HG03342 (cell line): ENCODE measurements at regions not wholly inside any gene's neighbourhood (a gene's known extent, or its start where the extent isn't known, plus 50 kb on each side); places are given as distances from the start of the nearest gene placed in this dataset.
"Not testable (repeated sequence)": the region's sequence is repeated elsewhere in the genome, so short reads cannot be mapped to it uniquely, and the experiment has no call there.

Source experiments
- ATAC-seq: cut with Tn5 transposase; IDR thresholded peaks from one replicate; pipeline ENCODE4 v1.9.1; 2021; ENCODE audit warnings: mild to moderate bottlenecking, moderate library complexity; ENCODE audit not compliant: unreplicated experiment

- no peak for ATAC-seq
Measured at GRCh38 chr3:102896851-102897621, 462.2 kb downstream of the ZPLD1 start.

- no peak for ATAC-seq
Measured at GRCh38 chr3:102904629-102905028, 469.8 kb downstream of the ZPLD1 start.

GRCh38 chr3:102905811-102906210, 471.0 kb downstream of the ZPLD1 start:
- no peak for ATAC-seq

GRCh38 chr3:102906818-102907217, 472.0 kb downstream of the ZPLD1 start:
- no peak for ATAC-seq

DNA sequence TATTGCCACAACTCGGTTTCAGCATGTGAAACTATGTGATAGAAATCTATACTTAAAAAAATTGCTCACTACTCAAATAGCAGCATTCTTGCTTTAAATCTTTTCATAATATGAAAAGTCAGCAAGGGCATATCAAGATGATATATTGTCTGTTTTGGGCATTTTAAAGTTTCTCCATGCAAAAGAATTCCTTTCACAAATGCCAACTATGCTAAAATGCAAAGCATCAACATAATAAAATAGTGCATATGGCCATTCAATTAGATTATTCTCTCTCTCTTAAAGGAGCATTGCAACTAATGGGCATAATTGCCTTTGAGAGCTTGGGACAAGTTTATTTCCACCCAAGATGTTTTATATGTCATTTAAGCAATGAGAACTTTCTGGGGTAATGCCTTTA, 475.1 kb downstream of the ZPLD1 start:
- ATAC-seq, result no peak

- no peak for ATAC-seq
Measured at GRCh38 chr3:102916532-102916931, 481.7 kb downstream of the ZPLD1 start.

GRCh38 chr3:102926618-102927017, 491.8 kb downstream of the ZPLD1 start:
- ATAC-seq, result no peak

- ATAC-seq, result no peak
Measured at GRCh38 chr3:102933377-102933776, 498.6 kb downstream of the ZPLD1 start.

- ATAC-seq, result no peak
Measured at GRCh38 chr3:102936511-102937045, 501.8 kb downstream of the ZPLD1 start.

GRCh38 chr3:102941786-102942185, 507.0 kb downstream of the ZPLD1 start:
- ATAC-seq, result no peak

DNA sequence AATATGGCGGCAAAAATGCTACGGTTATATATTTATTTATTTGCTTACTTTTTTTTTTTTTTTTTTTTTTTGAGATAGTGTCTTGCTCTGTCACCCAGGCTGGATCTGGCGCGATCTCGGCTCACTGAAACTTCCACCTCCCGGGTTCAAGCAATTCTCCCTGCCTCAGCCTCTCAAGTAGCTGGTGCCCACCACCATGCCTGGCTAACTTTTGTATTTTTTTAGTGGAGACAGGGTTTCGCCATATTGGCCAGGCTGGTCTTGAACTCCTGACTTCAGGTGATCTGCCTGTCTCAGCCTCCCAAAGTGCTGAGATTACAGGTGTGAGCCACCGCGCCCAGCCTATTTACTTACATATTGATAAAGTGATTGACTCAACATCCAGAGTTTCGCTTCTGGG, 511.6 kb downstream of the ZPLD1 start:
- ATAC-seq, result not testable (repeated sequence)

- ATAC-seq, result no peak
Measured at GRCh38 chr3:102972350-102972749, 537.5 kb downstream of the ZPLD1 start.

GRCh38 chr3:102974333-102974732, 539.5 kb downstream of the ZPLD1 start:
- ATAC-seq, result no peak

DNA sequence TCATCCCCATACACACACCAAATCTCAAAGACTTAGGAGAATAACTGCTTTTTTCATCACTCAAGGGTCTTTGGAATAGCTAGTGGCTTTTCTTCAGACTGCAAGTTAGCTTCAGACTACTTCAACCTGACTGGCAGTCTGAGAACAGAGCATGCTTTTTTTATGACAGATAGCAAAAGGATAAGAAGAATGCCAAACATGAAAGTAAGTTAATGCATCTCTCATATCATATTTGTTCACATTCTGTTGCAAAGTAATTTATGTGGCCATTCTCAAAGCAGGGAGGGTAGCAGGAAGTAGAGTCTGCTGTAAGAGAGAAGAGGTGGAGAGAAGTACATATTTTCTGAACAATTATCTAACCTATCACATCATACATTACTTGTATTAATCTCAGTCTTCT, 544.4 kb downstream of the ZPLD1 start:
- no peak for ATAC-seq

GRCh38 chr3:102979682-102980354, 545.0 kb downstream of the ZPLD1 start:
- ATAC-seq, result no peak

GRCh38 chr3:102980355-102980696, 545.5 kb downstream of the ZPLD1 start:
- no peak for ATAC-seq

DNA sequence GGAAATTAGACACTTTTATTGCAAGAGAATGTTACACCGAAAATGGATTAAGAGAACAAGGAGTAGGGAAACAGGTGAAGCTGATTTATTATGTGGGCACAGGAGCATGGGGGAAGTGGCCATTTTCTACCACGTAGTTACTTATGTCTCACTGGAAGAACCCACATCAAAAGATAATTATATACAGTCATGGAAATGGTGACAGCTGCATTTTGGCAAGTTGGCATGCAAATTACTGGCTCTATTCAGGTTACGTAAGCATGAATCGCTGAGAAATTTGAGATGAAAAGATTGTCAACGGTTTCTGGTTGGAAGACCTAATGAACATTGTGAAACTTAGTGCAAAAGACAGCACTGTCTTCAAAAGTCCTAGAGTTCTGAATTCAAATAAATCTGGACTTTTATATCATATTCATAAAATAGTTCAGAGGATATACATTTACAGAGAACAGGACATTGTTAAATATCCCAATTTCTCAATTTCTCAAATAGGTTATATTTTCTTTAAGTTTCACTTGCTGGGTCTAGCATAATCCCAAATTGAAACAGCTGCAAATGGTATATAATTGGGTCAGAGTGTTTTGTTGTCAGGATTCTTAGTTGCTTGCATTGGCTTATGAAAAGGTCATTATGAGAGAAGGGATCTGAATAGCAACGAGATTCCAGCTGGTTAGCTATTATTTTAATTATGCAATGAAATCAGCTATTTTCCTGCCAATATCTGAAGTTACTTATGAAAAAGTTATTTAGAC, 567.8 kb downstream of the ZPLD1 start:
- no peak for ATAC-seq

DNA sequence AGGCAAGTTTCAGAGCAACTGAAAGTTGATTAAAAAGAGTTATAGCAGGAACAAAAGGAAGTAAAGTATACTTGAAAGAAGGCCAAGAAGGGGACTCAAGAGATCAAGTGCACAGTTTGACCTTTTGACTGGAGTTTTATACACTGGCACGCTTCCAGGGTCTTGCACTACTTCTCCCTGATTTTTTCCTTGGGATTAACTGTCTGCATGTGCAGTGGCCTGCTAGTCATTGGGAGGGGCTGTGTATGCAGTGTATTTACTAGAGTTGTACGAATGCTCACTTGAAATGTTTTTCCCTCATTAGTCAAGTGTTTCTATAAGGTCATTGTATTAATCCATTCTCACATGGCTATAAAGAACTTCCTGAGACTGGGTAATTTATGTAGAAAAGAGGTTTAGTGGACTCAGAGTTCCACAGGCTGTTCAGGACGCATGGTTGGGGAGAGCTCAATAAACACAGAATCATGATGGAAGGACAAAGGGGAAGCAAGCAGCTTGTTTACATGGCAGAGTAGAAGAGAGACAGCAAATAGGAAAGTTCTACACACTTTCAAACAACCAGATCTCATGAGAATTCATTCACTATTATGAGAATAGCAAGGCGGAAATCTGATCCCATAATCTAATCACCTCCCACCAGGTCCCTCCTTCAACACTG, 571.8 kb downstream of the ZPLD1 start:
- no peak for ATAC-seq

DNA sequence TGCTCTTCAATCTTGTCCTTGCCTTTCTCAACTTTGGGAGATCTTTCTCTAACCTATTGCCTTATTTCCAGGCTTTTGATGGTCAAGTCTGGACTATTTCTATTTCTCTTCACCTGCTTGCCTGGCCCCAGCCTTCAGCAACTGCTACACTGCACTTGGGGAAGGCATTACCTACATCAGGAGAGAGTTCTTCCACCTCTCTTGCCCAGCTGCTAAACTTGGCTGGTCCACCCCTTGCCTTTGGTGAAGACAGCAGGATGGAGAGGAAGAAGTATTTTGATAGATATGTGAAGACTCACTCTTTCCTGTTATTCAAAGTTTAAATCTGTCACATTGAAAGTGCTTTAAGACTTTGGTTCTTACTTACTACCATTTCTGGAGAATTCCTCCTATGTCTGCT, 574.8 kb downstream of the ZPLD1 start:
- ATAC-seq, result no peak

DNA sequence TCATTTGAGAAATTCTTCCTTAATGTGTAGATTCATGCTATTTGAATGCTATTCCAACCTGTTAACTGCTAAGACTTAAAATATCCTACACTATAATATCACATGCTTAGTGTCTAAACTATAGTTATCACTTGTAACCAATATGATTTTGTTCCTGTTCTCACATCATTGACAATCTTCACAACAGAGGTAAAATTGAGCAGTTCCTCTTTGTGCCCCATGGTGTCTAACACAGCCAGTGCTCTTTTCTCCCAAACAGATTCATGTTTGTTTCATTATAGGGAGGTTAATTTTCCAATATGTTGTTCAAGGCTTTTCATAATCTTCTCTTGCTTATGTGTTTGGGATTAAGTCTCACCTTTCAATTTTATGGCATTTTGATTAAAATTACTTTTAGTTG, 591.1 kb downstream of the ZPLD1 start:
- no peak for ATAC-seq

GRCh38 chr3:103033841-103034240, 599.0 kb downstream of the ZPLD1 start:
- ATAC-seq, result no peak
